Heart right ventricle (tissue), 16 donors: ENCODE measurements at regions not wholly inside any gene's neighbourhood (a gene's known extent, or its start where the extent isn't known, plus 50 kb on each side); places are given as distances from the start of the nearest gene placed in this dataset.

ENCODE experiments used
- ATAC-seq, 8 donors: fragments of 200-7000 bp; cut with Tn5 transposase; one replicate each; pipeline ENCODE4 v1.9.1; 2020; ENCODE audit warnings: mild to moderate bottlenecking in 8 of 8, moderate library complexity in 8 of 8, moderate number of reproducible peaks in 1 of 8
- DNase-seq, 2 donors: peaks; one replicate each; pipeline ENCODE4 v3.0.0-alpha.2; 2020
- H3K27ac ChIP-seq, 10 donors: fragments of 200-600 bp; sonication (generic) in 2 of 10; one replicate each; pipeline versions ENCODE4 v1.5.0 to v1.8.0; 2020 to 2022; ENCODE audit warnings: mild to moderate bottlenecking in 3 of 10
- H3K27me3 ChIP-seq, 7 donors: fragments of 200-600 bp; one replicate each; pipeline ENCODE4 v1.8.0; 2021 to 2022; ENCODE audit warnings: mild to moderate bottlenecking in 2 of 7
- H3K36me3 ChIP-seq, 9 donors: fragments of 200-600 bp; sonication (generic) in 1 of 9; one replicate each; pipeline versions ENCODE4 v1.5.0 to v1.8.0; 2020 to 2022; ENCODE audit warnings: mild to moderate bottlenecking in 2 of 9
- H3K4me1 ChIP-seq, 9 donors: fragments of 200-600 bp; sonication (generic) in 1 of 9; one replicate each; pipeline versions ENCODE4 v1.5.0 to v1.8.0; 2020 to 2022; ENCODE audit warnings: mild to moderate bottlenecking in 4 of 9
- H3K4me3 ChIP-seq, 10 donors: fragments of 200-600 bp; sonication (generic) in 2 of 10; one replicate each; pipeline versions ENCODE4 v1.5.0 to v1.8.0; 2020 to 2022; ENCODE audit warnings: mild to moderate bottlenecking in 7 of 10, moderate library complexity in 2 of 10
- H3K9me3 ChIP-seq, 11 donors: fragments of 200-600 bp in 10 of 11; sonication (generic) in 2 of 11; one replicate each; pipeline versions ENCODE4 v1.5.0 to v1.8.0; 2013 to 2022; ENCODE audit warnings: mild to moderate bottlenecking in 2 of 11, control low read depth in 1 of 11, moderate library complexity in 1 of 11
- CTCF ChIP-seq, 9 donors: fragments of 200-600 bp; sonication (generic) in 2 of 9; IDR thresholded peaks; one replicate each; pipeline versions ENCODE4 v1.5.0 to v1.8.0; 2021 to 2022; ENCODE audit warnings: antibody characterized with exemption in 9 of 9, mild to moderate bottlenecking in 5 of 9, moderate library complexity in 1 of 9
- WGBS, 2 donors: extraction: QIAGEN DNeasy Blood & Tissue Kit; methylation state at CpG; one replicate each; pipeline ENCODE4 v1.1.7; 2013; ENCODE audit warnings: inconsistent platforms in 1 of 2; 5-methylcytosine and 5-hydroxymethylcytosine counted together
- intact Hi-C, 10 donors: fragments of 100-400 bp; cut with DNase I; formaldehyde crosslinking; loops; one replicate each; pipeline versions ENCODE4 v1.11.1 to v1.14.2; 2022
- donor health status: Arrhythmogenic right ventricular cardiomyopathy.
- donor health status: ischemic (EF 13 %, LVEDD 7.1; RV severe dilation, severe dysfunction).
- donor health status: healthy with polysubstance abuse.
- donor health status: DM: no; HTN: yes; CAD: no.
- donor health status: DM: no; HTN: no; CAD: no.
- donor health status: ischemic (EF 25% LVEDD 6.9; RV normal size, moderate dysfunction).
- donor health status: ischemic (EF 25% LVEDD 5.7; RV mildly dilated, moderate dysfunction).
- donor health status: healthy.
- donor health status: DM: yes; HTN: yes; CAD: no.
- donor health status: Ischemic cardiomyopathy.
- donor health status: ischemic (EF 35%, LVEDD 5.7; RV mildly dilated, moderate dysfunction).
- donor health status: nonischemic (EF 11% LVEDD 7.7; RV severe dilation, severe dysfunction).
- donor health status: DM: yes; HTN: yes; CAD: no.
- donor health status: PGD.
- donor health status: ischemic (EF 29% LVEDD 5.4; RV normal size, mild dysfunction).
- donor health status: nonischemic (EF 23%, LVEDD 6.1; RV moderate dilation, normal function).

- Histone ChIP-seq H3K4me3 (no peak overlapping the region), H3K4me1 (peaks cover 0 to 12% (median 8%) of the 10 kb centered on the region in 9 donors), H3K27ac (no peak overlapping the region), H3K9me3 (no peaks in the 10 kb centered on the region), H3K27me3 (peaks cover 0 to 22% (median 18%) of the 10 kb centered on the region in 7 donors), H3K36me3 (no peaks in the 10 kb centered on the region)
- intact Hi-C loops, result no loop called here
- no peak for TF ChIP-seq CTCF (IDR thresholded peaks at IDR 0.05)
- ATAC-seq (no peak), DNase-seq (no peak)
- 88% methylated on average over 5 of the region's 5 CpGs for WGBS, 2 donors
Measured at GRCh38 chr11:116188350-116188749, 584.4 kb downstream of the BUD13 start.

GRCh38 chr11:116187026-116187425, 585.8 kb downstream of the BUD13 start:
- intact Hi-C loops, result no loop called here
- DNase-seq, result no peak
- Histone ChIP-seq H3K4me3 (no peak overlapping the region), H3K36me3 (no peaks in the 10 kb centered on the region), H3K27me3 (peaks cover 0 to 10% (median 8%) of the 10 kb centered on the region in 7 donors), H3K4me1 (peaks cover 0 to 11% (median 0%) of the 10 kb centered on the region in 9 donors), H3K27ac (no peak overlapping the region), H3K9me3 (no peaks in the 10 kb centered on the region)
- TF ChIP-seq CTCF (IDR thresholded peaks at IDR 0.05), result no peak
- ATAC-seq, result no peak
- WGBS, 2 donors, result 83 to 88% methylated on average over 2 of the region's 2 CpGs

DNA sequence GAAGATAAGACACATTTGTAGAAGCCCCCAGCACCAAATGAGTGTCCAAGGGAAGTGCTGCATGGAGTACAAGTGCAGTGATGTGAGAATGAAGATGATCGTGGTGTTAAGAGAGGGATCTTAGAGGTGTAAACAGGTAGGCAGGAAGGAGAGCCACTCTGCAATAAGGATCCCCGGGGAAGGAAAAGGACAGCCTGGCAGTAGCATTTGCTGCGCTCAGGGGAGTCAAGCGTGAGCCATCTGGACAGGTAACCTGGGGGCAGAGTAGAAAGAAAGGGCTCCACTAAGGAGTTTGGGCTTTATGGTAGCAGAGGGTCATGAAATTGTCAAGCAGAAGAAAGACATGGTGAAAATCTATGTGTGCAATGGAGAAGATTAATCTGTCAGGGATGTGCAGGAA, 587.2 kb downstream of the BUD13 start:
- DNase-seq (no peak), ATAC-seq (no peak)
- 90 to 92% methylated on average over 4 of the region's 4 CpGs for WGBS, 2 donors
- H3K9me3 ChIP-seq, result no peaks in the 10 kb centered on the region
- no peaks in the 10 kb centered on the region for H3K36me3 ChIP-seq
- H3K4me1 ChIP-seq, result peaks cover 0 to 26% (median 11%) of the 10 kb centered on the region in 9 donors
- intact Hi-C loops, result no loop called here
- TF ChIP-seq CTCF (IDR thresholded peaks at IDR 0.05), result no peak
- no peaks in the 10 kb centered on the region for H3K27me3 ChIP-seq
- no peak overlapping the region for H3K27ac ChIP-seq
- H3K4me3 ChIP-seq, result no peak overlapping the region

- ATAC-seq, result no peak
- Histone ChIP-seq H3K36me3 (no peaks in the 10 kb centered on the region), H3K9me3 (no peaks in the 10 kb centered on the region), H3K4me1 (peaks cover 0 to 30% (median 11%) of the 10 kb centered on the region in 9 donors), H3K4me3 (no peak overlapping the region), H3K27me3 (no peaks in the 10 kb centered on the region), H3K27ac (no peak overlapping the region)
- no peak for DNase-seq
- intact Hi-C loops, result no loop called here
- TF ChIP-seq CTCF (IDR thresholded peaks at IDR 0.05), result no peak
- 94% methylated on average over 8 of the region's 8 CpGs for WGBS, 2 donors
Measured at GRCh38 chr11:116184763-116185162, 588.0 kb downstream of the BUD13 start.
